Ishikawa (cell line): ENCODE measurements at regions not wholly inside any gene's neighbourhood (a gene's known extent, or its start where the extent isn't known, plus 50 kb on each side); places are given as distances from the start of the nearest gene placed in this dataset.

Experiments used
- CEBPB ChIP-seq: IDR thresholded peaks from 2 replicates; pipeline ENCODE4 v1.6.1; 2012
- CREB1 ChIP-seq: IDR thresholded peaks from 2 replicates; pipeline ENCODE4 v1.6.1; 2012; ENCODE audit warnings: low read depth
- EGR1 ChIP-seq: IDR thresholded peaks from 2 replicates; pipeline ENCODE4 v1.6.1; 2012
- EP300 ChIP-seq: IDR thresholded peaks from 2 replicates; pipeline ENCODE4 v1.6.1; 2012; ENCODE audit warnings: borderline replicate concordance
- FOXM1 ChIP-seq: IDR thresholded peaks from 2 replicates; pipeline ENCODE4 v1.6.1; 2012; ENCODE audit warnings: low read depth, borderline replicate concordance
- NFIC ChIP-seq: IDR thresholded peaks from 2 replicates; pipeline ENCODE4 v1.6.1; 2012
- RAD21 ChIP-seq: IDR thresholded peaks from 2 replicates; pipeline ENCODE4 v1.6.1; 2012; ENCODE audit warnings: low read depth
- TAF1 ChIP-seq: IDR thresholded peaks from 2 replicates; pipeline ENCODE4 v1.6.1; 2012; ENCODE audit warnings: low read depth, mild to moderate bottlenecking
- YY1 ChIP-seq: IDR thresholded peaks from 2 replicates; pipeline ENCODE4 v1.6.1; 2012; ENCODE audit warnings: low read depth
- ZBTB7A ChIP-seq: IDR thresholded peaks from 2 replicates; pipeline ENCODE4 v1.6.1; 2012; ENCODE audit warnings: low read depth
- TF ChIP-seq, protein P1 (sequence below): IDR thresholded peaks from 2 replicates; pipeline ENCODE4 v1.6.1; 2012
- TF ChIP-seq, protein P2 (sequence below): IDR thresholded peaks from 2 replicates; pipeline ENCODE4 v1.6.1; 2012
- TF ChIP-seq, protein P3 (sequence below): IDR thresholded peaks from 2 replicates; pipeline ENCODE4 v1.6.1; 2012; ENCODE audit warnings: low read depth, mild to moderate bottlenecking

DNA sequence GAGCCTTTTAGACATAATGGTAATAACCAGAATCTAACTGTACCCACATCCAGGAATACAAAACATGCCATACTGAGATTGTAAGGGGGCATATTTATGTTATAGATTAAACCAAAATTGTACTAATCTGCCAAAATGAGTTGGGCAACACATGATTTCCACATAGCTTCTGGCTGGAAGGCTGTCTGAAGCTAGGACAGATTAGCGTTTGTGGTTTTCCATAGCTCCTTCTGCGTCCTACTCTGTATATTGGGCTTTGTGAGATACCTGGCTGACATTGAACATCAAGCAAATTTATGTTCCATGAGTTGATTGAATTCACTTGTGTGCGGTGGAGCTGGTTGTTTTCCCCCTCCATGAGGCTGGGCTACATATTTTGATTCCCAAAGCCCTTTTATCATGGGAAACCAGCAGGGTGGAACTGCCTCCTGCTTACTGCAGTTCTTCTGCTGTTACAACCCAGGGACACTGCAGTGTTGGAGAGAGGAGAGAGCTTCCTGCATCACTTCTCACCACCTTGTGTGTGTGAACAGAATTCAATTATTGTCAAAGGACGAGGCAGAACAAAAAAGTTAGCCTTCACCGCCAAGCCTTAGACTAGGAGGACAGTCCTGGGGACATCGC lies 114.9 kb downstream of the C11orf91 start:
- TF ChIP-seq, protein P1, sequence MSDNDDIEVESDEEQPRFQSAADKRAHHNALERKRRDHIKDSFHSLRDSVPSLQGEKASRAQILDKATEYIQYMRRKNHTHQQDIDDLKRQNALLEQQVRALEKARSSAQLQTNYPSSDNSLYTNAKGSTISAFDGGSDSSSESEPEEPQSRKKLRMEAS, result no peak
- TF ChIP-seq NFIC (no peak), CEBPB (no peak), TAF1 (no peak), YY1 (no peak), FOXM1 (no peak), RAD21 (no peak), EP300 (no peak), CREB1 (no peak), EGR1 (no peak), ZBTB7A (no peak)
- TF ChIP-seq, protein P2, sequence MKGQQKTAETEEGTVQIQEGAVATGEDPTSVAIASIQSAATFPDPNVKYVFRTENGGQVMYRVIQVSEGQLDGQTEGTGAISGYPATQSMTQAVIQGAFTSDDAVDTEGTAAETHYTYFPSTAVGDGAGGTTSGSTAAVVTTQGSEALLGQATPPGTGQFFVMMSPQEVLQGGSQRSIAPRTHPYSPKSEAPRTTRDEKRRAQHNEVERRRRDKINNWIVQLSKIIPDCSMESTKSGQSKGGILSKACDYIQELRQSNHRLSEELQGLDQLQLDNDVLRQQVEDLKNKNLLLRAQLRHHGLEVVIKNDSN, result no peak
- TF ChIP-seq, protein P3, sequence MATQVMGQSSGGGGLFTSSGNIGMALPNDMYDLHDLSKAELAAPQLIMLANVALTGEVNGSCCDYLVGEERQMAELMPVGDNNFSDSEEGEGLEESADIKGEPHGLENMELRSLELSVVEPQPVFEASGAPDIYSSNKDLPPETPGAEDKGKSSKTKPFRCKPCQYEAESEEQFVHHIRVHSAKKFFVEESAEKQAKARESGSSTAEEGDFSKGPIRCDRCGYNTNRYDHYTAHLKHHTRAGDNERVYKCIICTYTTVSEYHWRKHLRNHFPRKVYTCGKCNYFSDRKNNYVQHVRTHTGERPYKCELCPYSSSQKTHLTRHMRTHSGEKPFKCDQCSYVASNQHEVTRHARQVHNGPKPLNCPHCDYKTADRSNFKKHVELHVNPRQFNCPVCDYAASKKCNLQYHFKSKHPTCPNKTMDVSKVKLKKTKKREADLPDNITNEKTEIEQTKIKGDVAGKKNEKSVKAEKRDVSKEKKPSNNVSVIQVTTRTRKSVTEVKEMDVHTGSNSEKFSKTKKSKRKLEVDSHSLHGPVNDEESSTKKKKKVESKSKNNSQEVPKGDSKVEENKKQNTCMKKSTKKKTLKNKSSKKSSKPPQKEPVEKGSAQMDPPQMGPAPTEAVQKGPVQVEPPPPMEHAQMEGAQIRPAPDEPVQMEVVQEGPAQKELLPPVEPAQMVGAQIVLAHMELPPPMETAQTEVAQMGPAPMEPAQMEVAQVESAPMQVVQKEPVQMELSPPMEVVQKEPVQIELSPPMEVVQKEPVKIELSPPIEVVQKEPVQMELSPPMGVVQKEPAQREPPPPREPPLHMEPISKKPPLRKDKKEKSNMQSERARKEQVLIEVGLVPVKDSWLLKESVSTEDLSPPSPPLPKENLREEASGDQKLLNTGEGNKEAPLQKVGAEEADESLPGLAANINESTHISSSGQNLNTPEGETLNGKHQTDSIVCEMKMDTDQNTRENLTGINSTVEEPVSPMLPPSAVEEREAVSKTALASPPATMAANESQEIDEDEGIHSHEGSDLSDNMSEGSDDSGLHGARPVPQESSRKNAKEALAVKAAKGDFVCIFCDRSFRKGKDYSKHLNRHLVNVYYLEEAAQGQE, result no peak
